NCI-H146 (cell line): ENCODE measurements at regions not wholly inside any gene's neighbourhood (a gene's known extent, or its start where the extent isn't known, plus 50 kb on each side); places are given as distances from the start of the nearest gene placed in this dataset.
"Not testable (repeated sequence)": the region's sequence is repeated elsewhere in the genome, so short reads cannot be mapped to it uniquely, and the experiment has no call there.

Source experiments
- DNase-seq: peaks from one replicate; lab custom pipeline; 2025; lab: John Stamatoyannopoulos, UW

DNA sequence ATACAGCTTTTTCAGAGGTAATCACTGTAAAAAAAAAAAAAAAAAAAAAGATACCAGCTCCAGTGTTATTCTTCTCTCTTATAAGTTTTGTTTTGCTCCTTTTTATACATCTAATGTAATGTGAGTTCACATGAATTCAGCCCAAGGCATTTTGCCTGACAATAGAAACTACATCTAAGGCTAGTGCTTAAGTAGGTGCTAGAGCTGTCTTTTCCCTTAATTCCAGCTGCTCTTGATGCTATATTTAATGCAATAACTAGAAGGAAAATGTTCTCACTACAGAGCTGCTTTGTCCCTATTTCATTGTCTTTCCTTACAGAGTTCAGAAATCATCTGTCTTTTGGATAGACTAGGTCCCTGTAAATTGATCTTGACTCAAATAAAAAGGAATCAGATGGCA is 150.1 kb downstream of the NAA11 start:
- peak; percentile 31 for DNase-seq

DNA sequence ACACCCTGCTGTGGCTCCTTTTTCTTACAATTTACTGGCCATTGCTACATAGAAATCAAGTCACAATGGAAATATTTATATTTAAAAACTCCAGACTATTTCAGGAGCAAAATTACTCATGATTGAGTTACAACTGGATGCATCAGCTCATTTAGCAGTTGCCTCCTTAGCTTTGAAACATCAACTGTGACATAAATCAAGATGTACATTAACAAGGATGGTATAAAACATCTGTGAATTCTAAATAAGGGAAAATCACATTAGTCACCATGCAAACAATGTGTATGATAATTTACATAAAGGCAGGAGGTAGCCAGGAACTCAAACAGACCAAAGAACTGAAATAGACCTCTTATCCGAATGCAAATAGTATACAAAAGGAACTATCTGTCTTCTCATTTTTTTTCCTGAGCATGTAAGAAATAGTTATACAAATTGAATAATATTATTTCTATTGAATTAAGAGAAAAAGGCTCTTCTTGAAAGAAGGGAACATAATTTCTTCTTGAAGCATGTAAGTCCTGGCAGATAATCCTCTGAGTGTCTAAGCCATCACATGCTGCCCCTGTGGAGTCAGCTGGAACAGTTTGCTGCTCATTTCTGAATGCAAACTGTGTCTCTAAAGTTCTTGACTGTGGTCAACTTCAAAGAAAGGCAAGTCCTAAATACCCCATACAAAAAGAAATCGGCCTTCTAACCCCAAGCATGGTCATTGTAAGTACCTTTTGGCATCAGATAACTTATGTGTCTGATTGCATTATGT is 151.2 kb downstream of the NAA11 start:
- no peak for DNase-seq

- DNase-seq = no peak
Measured at GRCh38 chr4:79173186-79173585, 152.7 kb downstream of the NAA11 start.

- DNase-seq = no peak
Measured at GRCh38 chr4:79170077-79170476, 155.8 kb downstream of the NAA11 start.

GRCh38 chr4:79164907-79165610 is 160.8 kb downstream of the NAA11 start:
- peak; percentile 84 for DNase-seq

- DNase-seq = no peak
Measured at GRCh38 chr4:79163981-79164490, 161.8 kb downstream of the NAA11 start.

- DNase-seq = no peak
Measured at GRCh38 chr4:79160962-79161361, 164.9 kb downstream of the NAA11 start.

- DNase-seq = not testable (repeated sequence)
Measured at GRCh38 chr4:79158705-79159104, 167.2 kb downstream of the NAA11 start.

DNA sequence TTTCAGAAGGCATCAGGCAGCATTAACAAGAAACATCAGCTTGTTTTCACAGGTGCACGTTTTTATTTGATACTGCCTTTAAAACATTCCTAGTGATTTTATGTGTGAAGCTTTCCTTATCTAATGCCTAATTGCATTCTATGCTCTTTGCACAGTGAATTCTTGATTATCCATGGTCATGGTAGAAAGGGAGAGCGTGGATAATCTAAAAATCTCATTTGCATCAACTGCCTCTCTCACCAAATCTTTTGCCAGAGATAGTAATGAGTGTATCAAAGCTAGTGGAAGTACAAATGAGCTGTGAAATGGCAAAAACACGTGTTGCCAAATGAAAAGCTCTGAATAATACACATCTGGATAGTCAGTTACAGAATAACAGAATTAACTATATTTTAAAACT is 170.5 kb downstream of the NAA11 start:
- DNase-seq = no peak

- DNase-seq = no peak
Measured at GRCh38 chr4:79150820-79151416, 174.9 kb downstream of the NAA11 start.

GRCh38 chr4:79148369-79148768 is 177.5 kb downstream of the NAA11 start:
- no peak for DNase-seq

DNA sequence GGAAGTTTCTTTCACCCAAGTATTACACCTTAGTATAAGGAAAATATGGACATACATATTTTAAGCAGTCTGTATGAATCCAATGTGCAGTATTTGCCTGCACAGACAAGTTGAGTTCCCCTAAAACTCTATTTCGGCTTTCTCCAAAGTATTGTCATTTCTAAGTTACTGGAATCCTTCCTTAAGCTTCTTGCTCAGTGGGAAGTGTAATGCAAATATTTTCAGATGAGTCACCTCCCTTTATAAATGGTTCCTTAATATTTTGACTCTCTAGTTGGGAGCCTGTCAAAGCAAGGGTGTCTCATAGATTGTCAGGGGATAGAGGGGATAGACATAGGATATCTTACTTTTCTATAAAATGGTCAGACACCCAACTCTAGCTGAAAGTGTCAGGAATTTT is 178.6 kb downstream of the NAA11 start:
- DNase-seq = no peak

- DNase-seq = no peak
Measured at GRCh38 chr4:79141530-79141929, 184.3 kb downstream of the NAA11 start.

GRCh38 chr4:79134767-79135166 is 191.1 kb downstream of the NAA11 start:
- no peak for DNase-seq

- DNase-seq = no peak
Measured at GRCh38 chr4:79132826-79133225, 193.0 kb downstream of the NAA11 start.

DNA sequence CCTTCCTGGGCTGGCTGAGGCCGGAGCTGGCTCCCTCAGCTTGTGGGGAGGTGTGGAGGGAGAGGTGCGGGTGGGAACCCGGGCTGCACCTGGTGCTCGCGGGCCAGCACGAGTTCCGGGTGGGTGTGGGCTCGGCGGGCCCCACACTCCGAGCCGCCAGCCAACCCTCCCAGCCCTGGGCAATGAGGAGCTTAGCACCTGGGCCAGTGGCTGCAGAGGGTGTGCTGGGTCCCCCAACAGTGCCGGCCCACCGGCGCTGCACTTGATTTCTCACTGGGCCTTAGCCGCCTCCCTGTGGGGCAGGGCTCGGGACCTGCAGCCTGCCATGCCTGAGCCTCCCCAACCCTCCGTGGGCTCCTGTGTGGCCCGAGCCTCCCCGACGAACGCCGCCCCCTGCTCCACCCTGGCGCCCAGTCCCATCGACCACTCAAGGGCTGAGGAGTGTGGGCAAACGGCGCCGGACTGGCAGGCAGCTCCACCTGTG is 182.7 kb upstream of the PAQR3 start:
- DNase-seq = no peak

DNA sequence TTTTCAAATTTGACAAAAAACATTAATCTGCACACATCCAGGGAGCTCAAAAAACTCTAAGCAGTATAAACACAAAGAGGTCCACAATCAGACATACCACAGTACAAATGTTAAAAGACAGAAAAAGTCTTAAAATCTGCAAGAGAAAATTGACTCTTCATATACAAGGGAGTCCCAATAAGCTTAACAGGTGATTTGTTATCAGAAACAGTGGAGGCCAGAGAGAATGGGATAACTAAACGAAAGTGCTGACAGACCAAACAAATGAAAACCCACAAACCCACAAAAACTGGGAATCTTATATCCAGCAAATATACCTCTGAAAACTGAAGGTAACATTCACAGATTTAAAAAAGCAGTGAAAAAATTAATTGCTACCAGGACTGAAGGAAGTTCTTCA is 182.0 kb upstream of the PAQR3 start:
- DNase-seq = no peak

DNA sequence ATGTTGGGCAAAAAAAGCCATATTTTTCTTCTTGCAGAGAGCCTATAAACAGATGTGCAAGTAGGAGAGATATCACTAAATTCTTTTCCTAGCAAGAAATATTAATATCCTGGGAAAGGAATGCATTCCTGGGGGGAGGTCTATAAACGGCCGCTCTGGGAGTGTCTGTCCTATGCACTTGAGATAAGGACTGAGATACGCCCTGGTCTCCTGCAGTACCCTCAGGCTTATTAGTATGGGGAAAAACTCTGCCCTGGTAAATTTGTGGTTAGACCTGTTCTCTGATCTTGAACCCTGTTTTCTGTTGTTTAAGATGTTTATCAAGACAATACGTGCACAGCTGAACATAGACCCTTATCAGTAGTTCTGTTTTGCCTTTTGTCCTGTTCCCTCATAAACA is 177.8 kb upstream of the PAQR3 start:
- not testable (repeated sequence) for DNase-seq

- no peak for DNase-seq
Measured at GRCh38 chr4:79107014-79107413, 167.8 kb upstream of the PAQR3 start.

DNA sequence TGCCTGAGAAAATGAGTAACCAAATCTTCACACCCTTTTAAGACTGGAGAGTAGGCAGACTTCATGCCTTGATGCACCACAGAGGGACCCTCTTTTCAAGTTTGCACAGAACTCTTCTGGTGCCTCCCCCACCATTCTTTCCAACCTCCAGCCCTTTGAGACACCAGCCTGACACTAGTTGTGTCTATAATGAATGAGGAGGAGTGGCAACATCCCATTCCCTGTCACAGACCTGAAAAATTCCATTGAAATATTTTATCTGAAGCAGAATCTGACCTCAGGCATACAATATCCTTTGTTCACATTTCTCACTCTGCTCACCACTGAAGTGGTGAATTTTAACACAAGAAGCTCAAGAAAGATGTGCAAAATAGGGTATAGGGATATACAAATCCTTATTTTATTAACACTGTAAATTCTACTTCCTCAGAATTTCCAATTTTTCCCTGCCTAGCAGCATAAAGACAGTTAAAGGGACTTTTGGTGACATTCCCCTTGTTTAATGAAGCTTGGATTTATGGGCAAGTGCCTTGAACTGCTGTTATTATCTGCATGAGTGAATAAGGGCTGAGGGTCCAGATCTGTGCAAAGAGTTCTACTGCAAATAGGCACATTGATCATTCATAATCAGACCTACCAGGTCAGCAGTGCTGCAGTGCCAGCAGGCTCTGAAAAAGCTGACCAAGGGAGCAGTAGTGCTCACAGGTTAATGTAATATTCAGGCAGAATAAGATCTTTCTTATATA is 149.9 kb upstream of the PAQR3 start:
- no peak for DNase-seq

DNA sequence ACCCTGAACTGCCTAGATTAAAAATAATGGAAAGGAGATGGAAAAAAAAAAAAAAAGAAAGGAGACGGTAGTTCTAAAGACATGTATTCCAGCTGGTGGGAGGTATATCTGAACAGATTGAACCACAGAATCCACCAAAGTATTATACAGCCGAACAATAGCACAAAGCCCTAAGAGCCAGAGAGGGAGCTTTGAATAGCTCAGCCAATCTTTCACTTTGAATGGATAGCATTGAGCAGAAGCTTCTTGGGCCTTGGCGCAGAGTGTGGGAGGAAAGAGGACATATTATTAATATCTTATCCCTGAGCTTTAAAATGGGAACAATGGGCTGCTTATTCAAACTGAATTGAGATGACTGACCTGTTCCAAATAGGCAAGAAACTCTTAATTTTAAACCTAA is 147.8 kb upstream of the PAQR3 start:
- no peak for DNase-seq

DNA sequence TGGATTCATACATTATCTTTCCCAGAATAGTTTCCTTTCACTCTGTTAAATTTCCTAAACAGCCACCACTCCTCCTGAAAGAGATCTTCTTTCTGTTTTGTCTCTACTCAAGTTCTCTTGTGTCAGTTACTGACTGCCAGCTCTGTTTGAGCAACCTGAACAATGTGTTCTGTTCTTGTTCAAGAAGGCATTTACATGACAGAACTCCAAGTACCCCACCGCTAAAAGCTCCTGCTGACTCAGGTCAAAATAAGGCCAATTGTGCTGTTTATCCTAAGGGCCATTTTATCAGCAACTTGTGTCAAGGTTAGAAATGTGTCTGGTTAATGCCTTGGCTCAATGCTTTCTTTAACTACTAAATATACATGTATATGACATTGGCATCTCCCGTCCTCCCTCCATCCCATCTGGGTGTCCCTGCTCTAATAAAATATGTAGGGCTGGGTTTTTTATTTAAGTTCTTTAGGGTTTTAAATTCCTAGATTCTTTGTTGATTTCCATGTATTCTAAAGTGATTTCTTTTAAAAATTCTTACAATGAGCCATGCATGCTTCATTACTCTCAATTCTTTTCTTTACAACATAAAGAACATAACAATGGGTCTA is 144.3 kb upstream of the PAQR3 start:
- no peak for DNase-seq
